ENCODE measurements at regions not wholly inside any gene's neighbourhood (a gene's known extent, or its start where the extent isn't known, plus 50 kb on each side); places are given as distances from the start of the nearest gene placed in this dataset.

- TF ChIP-seq POLR2A (IDR thresholded peaks at IDR 0.05; ENCODE audit: low read depth, low read length) (no peak), POLR2AphosphoS5 (IDR thresholded peaks at IDR 0.05; ENCODE audit: low read depth, low read length) (no peak)
Measured at GRCh38 chr10:63887023-63887589, 365.9 kb downstream of the REEP3 start.

Data from GM12892 (cell line).